NCI-H510A treated with DMSO at 0.1 percent for 48 hours (cell line): ENCODE measurements at regions not wholly inside any gene's neighbourhood (a gene's known extent, or its start where the extent isn't known, plus 50 kb on each side); places are given as distances from the start of the nearest gene placed in this dataset.
"Not testable (repeated sequence)": the region's sequence is repeated elsewhere in the genome, so short reads cannot be mapped to it uniquely, and the experiment has no call there.

ENCODE experiments used
- DNase-seq: peaks from one replicate; lab custom pipeline; 2025; lab: John Stamatoyannopoulos, UW

- DNase-seq, result no peak
Observed at GRCh38 chr2:121133551-121134319, 151.3 kb downstream of the TFCP2L1 start.

GRCh38 chr2:121134728-121135127 is 150.3 kb downstream of the TFCP2L1 start:
- no peak for DNase-seq

- no peak for DNase-seq
Observed at GRCh38 chr2:121135168-121135853, 149.7 kb downstream of the TFCP2L1 start.

- no peak for DNase-seq
Observed at GRCh38 chr2:121136323-121136722, 148.7 kb downstream of the TFCP2L1 start.

- DNase-seq, result no peak
Observed at GRCh38 chr2:121137571-121137970, 147.4 kb downstream of the TFCP2L1 start.

GRCh38 chr2:121140734-121141133 is 144.3 kb downstream of the TFCP2L1 start:
- no peak for DNase-seq

- DNase-seq, result no peak
Observed at GRCh38 chr2:121142452-121142851, 142.6 kb downstream of the TFCP2L1 start.

- no peak for DNase-seq
Observed at GRCh38 chr2:121144111-121144510, 140.9 kb downstream of the TFCP2L1 start.

- DNase-seq, result no peak
Observed at GRCh38 chr2:121146630-121147029, 138.4 kb downstream of the TFCP2L1 start.

- DNase-seq, result no peak
Observed at GRCh38 chr2:121147766-121148165, 137.2 kb downstream of the TFCP2L1 start.

GRCh38 chr2:121148481-121148880 is 136.5 kb downstream of the TFCP2L1 start:
- DNase-seq, result no peak

- no peak for DNase-seq
Observed at GRCh38 chr2:121149384-121149783, 135.6 kb downstream of the TFCP2L1 start.

- DNase-seq, result no peak
Observed at GRCh38 chr2:121150126-121150525, 134.9 kb downstream of the TFCP2L1 start.

- DNase-seq, result no peak
Observed at GRCh38 chr2:121150713-121151112, 134.3 kb downstream of the TFCP2L1 start.

GRCh38 chr2:121151311-121152109 is 133.5 kb downstream of the TFCP2L1 start:
- DNase-seq, result no peak

- DNase-seq, result no peak
Observed at GRCh38 chr2:121152861-121153260, 132.1 kb downstream of the TFCP2L1 start.

- DNase-seq, result no peak
Observed at GRCh38 chr2:121153516-121153915, 131.5 kb downstream of the TFCP2L1 start.

- DNase-seq, result peak; percentile 88
Observed at GRCh38 chr2:121155502-121156056, 129.4 kb downstream of the TFCP2L1 start.

- not testable (repeated sequence) for DNase-seq
Observed at GRCh38 chr2:121157481-121157880, 127.5 kb downstream of the TFCP2L1 start.

GRCh38 chr2:121159291-121160071 is 125.5 kb downstream of the TFCP2L1 start:
- no peak for DNase-seq

- no peak for DNase-seq
Observed at GRCh38 chr2:121160366-121160765, 124.6 kb downstream of the TFCP2L1 start.

- DNase-seq, result no peak
Observed at GRCh38 chr2:121161272-121161671, 123.7 kb downstream of the TFCP2L1 start.
